K562 (cell line): ENCODE measurements at regions not wholly inside any gene's neighbourhood (a gene's known extent, or its start where the extent isn't known, plus 50 kb on each side); places are given as distances from the start of the nearest gene placed in this dataset.
A peak's percentile ranks its signal among the peaks of the same experiment; 100 is the strongest.

Experiments used
- ATAC-seq: fragments of 200-7000 bp; cut with Tn5 transposase; 3 replicates; pipeline ENCODE4 v1.9.1; 2020; ENCODE audit warnings: moderate library complexity
- BruUV-seq: library from RNA; stranded (reverse); fragments of 400-500 nt; replicated peaks from 2 replicates; lab custom pipeline; 2021; lab: Mats Ljungman, UMichigan
- CTCF ChIA-PET: fragments of 300-600 bp; formaldehyde crosslinking; extraction: SDS; loops from one replicate; lab custom pipeline; 2021; ENCODE audit warnings: low intra/inter-chr PET ratio; lab: Yijun Ruan, JAX
- POLR2A ChIA-PET: fragments of 300-600, 350-650 bp; sonication (Branson Sonifier 250); formaldehyde crosslinking; extraction: SDS; loops from one replicate; lab custom pipeline; 2021; ENCODE audit warnings: antibody characterized with exemption, inconsistent platforms; lab: Yijun Ruan, JAX
- DNase-seq, 4 experiments: peaks; one replicate each; pipeline versions ENCODE4 v3.0.0 to v3.0.0-alpha.2; 2011 to 2018; ENCODE audit warnings: low spot score in 3 of 4, mixed read lengths in 3 of 4; ENCODE audit errors: extremely low read depth in 1 of 4
- FAIRE-seq: peaks from 2 replicates; lab custom pipeline; 2011; peaks lifted over from hg19 to GRCh38; lab: Jason Lieb, UNC
- H2AFZ ChIP-seq: 2 replicates; pipeline ENCODE4 v1.6.0; 2011; ENCODE audit warnings: low read depth, low read length, control low read depth, inconsistent platforms
- H3K27ac ChIP-seq: fragments of 200-600 bp; 3 replicates; pipeline ENCODE4 v1.8.0; 2011; ENCODE audit warnings: low read depth, mild to moderate bottlenecking, control low read depth, inconsistent platforms, low read length, moderate library complexity, mixed read lengths; ENCODE audit errors: extremely low read depth
- H3K27me3 ChIP-seq, 2 experiments: fragments of 300-600 bp in 1 of 2; 2 replicates in 1 of 2; 3 replicates in 1 of 2; pipeline versions ENCODE4 v1.6.0 to v1.8.0; 2011; ENCODE audit warnings: inconsistent platforms in 2 of 2, low read length in 2 of 2, mild to moderate bottlenecking in 1 of 2, mixed read lengths in 1 of 2, moderate library complexity in 1 of 2; ENCODE audit not compliant: control insufficient read depth in 2 of 2, insufficient read depth in 2 of 2
- H3K36me3 ChIP-seq: fragments of 300-600 bp; 3 replicates; pipeline ENCODE4 v1.8.0; 2011; ENCODE audit warnings: mild to moderate bottlenecking, low read length, inconsistent platforms; ENCODE audit not compliant: control insufficient read depth, insufficient read depth
- H3K4me1 ChIP-seq, 2 experiments: fragments of 200-600 bp in 1 of 2; replicated peaks in 1 of 2; 2 replicates in 1 of 2; 3 replicates in 1 of 2; pipeline versions ENCODE4 v1.5.1 to v1.8.0; 2011; ENCODE audit warnings: inconsistent platforms in 2 of 2, low read length in 2 of 2, mild to moderate bottlenecking in 1 of 2, mixed read lengths in 1 of 2, moderate library complexity in 1 of 2; ENCODE audit not compliant: control insufficient read depth in 2 of 2, insufficient read depth in 2 of 2
- H3K4me2 ChIP-seq: 2 replicates; pipeline ENCODE4 v1.6.1; 2011; ENCODE audit warnings: low read length, control low read depth, inconsistent platforms, mixed read lengths; ENCODE audit not compliant: insufficient read depth
- H3K4me3 ChIP-seq: fragments of 200-600 bp; sonication (generic), shearing (Covaris generic); 2 replicates; pipeline ENCODE4 v1.5.1; 2016; ENCODE audit warnings: control low read depth, inconsistent platforms
- H3K79me2 ChIP-seq: fragments of 200-600 bp; 3 replicates; pipeline ENCODE4 v1.8.0; 2011; ENCODE audit warnings: low read length, inconsistent platforms; ENCODE audit not compliant: control insufficient read depth, insufficient read depth
- H3K9ac ChIP-seq, 2 experiments: 2 replicates each; pipeline versions ENCODE4 v1.6.0 to v1.6.1; 2011; ENCODE audit warnings: low read depth in 2 of 2, low read length in 2 of 2, control low read depth in 1 of 2, inconsistent platforms in 1 of 2, mild to moderate bottlenecking in 1 of 2, mixed read lengths in 1 of 2; ENCODE audit not compliant: insufficient read depth in 1 of 2
- H3K9me1 ChIP-seq: one replicate; pipeline ENCODE4 v1.6.0; 2011; ENCODE audit warnings: inconsistent platforms, mild to moderate bottlenecking, low read length, moderate library complexity; ENCODE audit not compliant: control insufficient read depth, insufficient read depth
- H3K9me3 ChIP-seq: replicated peaks from 2 replicates; pipeline ENCODE4 v1.5.1; 2011; ENCODE audit warnings: low read depth, low read length, inconsistent platforms; ENCODE audit not compliant: control insufficient read depth, insufficient read depth
- H4K20me1 ChIP-seq: replicated peaks from 2 replicates; pipeline ENCODE4 v1.6.1; 2011; ENCODE audit warnings: low read length, inconsistent platforms, mixed read lengths; ENCODE audit not compliant: control insufficient read depth, insufficient read depth
- CEBPG ChIP-seq, 3 experiments: fragments of 200-800 bp in 1 of 3; sonication (Bioruptor generic) in 1 of 3; sonication (generic) in 1 of 3; formaldehyde crosslinking in 1 of 3; IDR thresholded peaks in 2 of 3; conservative IDR thresholded peaks in 1 of 3; 2 replicates each; pipeline versions ENCODE4 v1.6.1 to v1.8.0; 2016 to 2022; ENCODE audit warnings: missing compliant biosample characterization in 2 of 3, missing genetic modification characterization in 2 of 3, mild to moderate bottlenecking in 1 of 3, missing genetic modification reagents in 1 of 3
- ELF4 ChIP-seq: fragments of 450-650 bp; formaldehyde crosslinking; IDR thresholded peaks from 2 replicates; pipeline ENCODE4 v1.4.0; 2022; ENCODE audit warnings: missing genetic modification characterization
- HSF4 ChIP-seq: fragments of 250-450 bp; sonication (Bioruptor Pico); IDR thresholded peaks from 2 replicates; pipeline ENCODE4 v2.1.2; 2022; ENCODE audit warnings: mild to moderate bottlenecking, moderate library complexity, borderline replicate concordance
- PHB ChIP-seq: fragments of 250-450 bp; sonication (Bioruptor Pico); IDR thresholded peaks from 2 replicates; pipeline ENCODE4 v1.5.0; 2021
- SPI1 ChIP-seq: IDR thresholded peaks from 2 replicates; pipeline ENCODE4 v1.6.1; 2011; ENCODE audit warnings: low read depth, low read length, control low read depth, borderline replicate concordance
- ZNF311 ChIP-seq: fragments of 250-450 bp; sonication (Bioruptor Pico); IDR thresholded peaks from 2 replicates; pipeline ENCODE4 v1.4.0; 2020; ENCODE audit warnings: mild to moderate bottlenecking, moderate library complexity
- ZNF395 ChIP-seq: fragments of 200-800 bp; sonication (Bioruptor generic); IDR thresholded peaks from 2 replicates; pipeline ENCODE4 v1.6.1; 2017; ENCODE audit warnings: missing genetic modification characterization, missing compliant biosample characterization
- ZNF512 ChIP-seq: IDR thresholded peaks from 2 replicates; pipeline ENCODE4 v1.6.1; 2016; ENCODE audit warnings: missing genetic modification characterization, missing compliant biosample characterization
- ZNF518B ChIP-seq: fragments of 250-450 bp; sonication (Bioruptor Pico); IDR thresholded peaks from 2 replicates; pipeline ENCODE4 v1.5.0; 2021; ENCODE audit warnings: mild to moderate bottlenecking, moderate library complexity
- WGBS: fragments of 100-300 bp; shearing (Covaris generic); methylation state at CpG from one replicate; pipeline ENCODE4 v1.1.6; 2016; ENCODE audit warnings: low coverage, mixed read lengths; ENCODE audit not compliant: insufficient coverage; ENCODE audit errors: missing lambda C conversion rate; 5-methylcytosine and 5-hydroxymethylcytosine counted together
- in situ Hi-C: fragments of 300-500 bp; cut with MboI; formaldehyde crosslinking; loops from 4 replicates; pipeline ENCODE4 v1.15.0; 2018; ENCODE audit warnings: inconsistent platforms, mixed read lengths
- intact Hi-C: fragments of 100-400 bp; cut with micrococcal nuclease; formaldehyde crosslinking; loops from 2 replicates; pipeline ENCODE4 v1.14.2; 2022

- Histone ChIP-seq H4K20me1 (peaks cover 10% of the 10 kb centered on the region), H3K9ac (no peak overlapping the region), H3K36me3 (peaks cover 4% of the 10 kb centered on the region; the same call in 1 of the 3 replicates), H3K9me3 (peaks cover 10% of the 10 kb centered on the region; the same call in 1 of the 2 replicates), H3K27ac (peak overlapping the region; percentile 6; the same call in 1 of the 3 replicates), H2AFZ (peak overlapping the region; percentile 58), H3K27me3 (no peaks in the 10 kb centered on the region), H3K4me2 (no peak overlapping the region), H3K9me1 (no peaks in the 10 kb centered on the region), H3K4me3 (no peak overlapping the region), H3K79me2 (peaks cover 33% of the 10 kb centered on the region), H3K4me1 (peaks cover 9 to 23% of the 10 kb centered on the region in 2 experiments)
- WGBS: 18% methylated on average over 5 of the region's 5 CpGs
- ChIA-PET POLR2A (interaction anchor here (0.7 to 2.8 kb wide), 17 partner anchors 10 to 913 kb away, joined by 3 to 14 read pairs (median 4); a partner anchor contains a TSS), CTCF (interaction anchor here (0.6 kb wide), 1 partner anchor 399 kb away, joined by 3 read pairs; no protein-coding TSS in a partner anchor)
- no peak for ATAC-seq
- FAIRE-seq: peak; percentile 37
- no TSS peak for BruUV-seq
- in situ Hi-C loops (loop anchor here (25.0 kb wide), 1 partner anchor 1592 kb away; a partner anchor contains a TSS), intact Hi-C loops (no loop called here)
- no peak for DNase-seq
- no peak for TF ChIP-seq ZNF518B (CRISPR knock-in tag)
- no peak for TF ChIP-seq HSF4 (CRISPR knock-in tag)
- TF ChIP-seq ZNF311 (CRISPR knock-in tag): no peak
- no peak for TF ChIP-seq ZNF512
- TF ChIP-seq ZNF395: no peak
- TF ChIP-seq SPI1: peak; percentile 58; the same call in 1 of the 2 replicates
- TF ChIP-seq CEBPG (CRISPR knock-in tag; IDR thresholded peaks at IDR 0.05): no peak
- TF ChIP-seq CEBPG (tag; conservative IDR thresholded peaks at IDR 0.05 in 1 of 2, IDR thresholded peaks at IDR 0.05 in 1 of 2): peak in 1 of 2 experiments; percentile 41; a peak in 1 of 4 replicates
- no peak for TF ChIP-seq PHB (CRISPR knock-in tag)
- TF ChIP-seq ELF4 (CRISPR knock-in tag): no peak
Observed at GRCh38 chr6:26220145-26220970, 133.1 kb downstream of the HFE start.
